G401 (cell line): ENCODE measurements at regions not wholly inside any gene's neighbourhood (a gene's known extent, or its start where the extent isn't known, plus 50 kb on each side); places are given as distances from the start of the nearest gene placed in this dataset.

ENCODE experiments used
- DNase-seq: peaks from one replicate; pipeline ENCODE4 v3.0.0-alpha.2; 2015; ENCODE audit warnings: low spot score
- in situ Hi-C: cut with HindIII; loops from 2 replicates; pipeline ENCODE4 v1.10.0; 2016; ENCODE audit warnings: low sequenced_read_pairs, mixed read lengths

GRCh38 chr10:130901311-130902165 is 410.0 kb downstream of the TCERG1L start:
- peak; percentile 28 for DNase-seq
- in situ Hi-C loops = no loop called here

GRCh38 chr10:130902471-130902870 is 409.1 kb downstream of the TCERG1L start:
- no peak for DNase-seq
- in situ Hi-C loops = no loop called here

- in situ Hi-C loops = no loop called here
- DNase-seq = no peak
Measured at GRCh38 chr10:130902929-130903328, 408.6 kb downstream of the TCERG1L start.

- no peak for DNase-seq
- in situ Hi-C loops = no loop called here
Measured at GRCh38 chr10:130904676-130905075, 406.8 kb downstream of the TCERG1L start.

GRCh38 chr10:130905386-130905785 is 406.1 kb downstream of the TCERG1L start:
- DNase-seq = no peak
- in situ Hi-C loops = no loop called here

- no peak for DNase-seq
- in situ Hi-C loops = no loop called here
Measured at GRCh38 chr10:130905921-130906320, 405.6 kb downstream of the TCERG1L start.

- DNase-seq = no peak
- in situ Hi-C loops = no loop called here
Measured at GRCh38 chr10:130910848-130911247, 400.7 kb downstream of the TCERG1L start.

- in situ Hi-C loops = no loop called here
- DNase-seq = no peak
Measured at GRCh38 chr10:130913844-130914243, 397.7 kb downstream of the TCERG1L start.

GRCh38 chr10:130914367-130914766 is 397.2 kb downstream of the TCERG1L start:
- in situ Hi-C loops = no loop called here
- DNase-seq = no peak

- in situ Hi-C loops = no loop called here
- DNase-seq = no peak
Measured at GRCh38 chr10:130915065-130915464, 396.5 kb downstream of the TCERG1L start.

- no peak for DNase-seq
- in situ Hi-C loops = no loop called here
Measured at GRCh38 chr10:130921461-130921860, 390.1 kb downstream of the TCERG1L start.

- in situ Hi-C loops = no loop called here
Measured at GRCh38 chr10:130921911-130922440, 389.5 kb downstream of the TCERG1L start.

GRCh38 chr10:130923596-130923995 is 387.9 kb downstream of the TCERG1L start:
- DNase-seq = no peak
- in situ Hi-C loops = no loop called here

More at GRCh38 chr10:130921911-130922440, 389.5 kb downstream of the TCERG1L start:
- DNase-seq = no peak

- in situ Hi-C loops = no loop called here
- no peak for DNase-seq
Measured at GRCh38 chr10:130924138-130924819, 387.2 kb downstream of the TCERG1L start.

- no peak for DNase-seq
- in situ Hi-C loops = no loop called here
Measured at GRCh38 chr10:130926442-130926841, 385.1 kb downstream of the TCERG1L start.

- in situ Hi-C loops = no loop called here
Measured at GRCh38 chr10:130927157-130927556, 384.4 kb downstream of the TCERG1L start.

GRCh38 chr10:130928306-130928705 is 383.2 kb downstream of the TCERG1L start:
- peak; percentile 68 for DNase-seq
- in situ Hi-C loops = no loop called here

More at GRCh38 chr10:130927157-130927556, 384.4 kb downstream of the TCERG1L start:
- DNase-seq = no peak

- no peak for DNase-seq
- in situ Hi-C loops = no loop called here
Measured at GRCh38 chr10:130929422-130930325, 381.8 kb downstream of the TCERG1L start.

GRCh38 chr10:130930821-130931220 is 380.7 kb downstream of the TCERG1L start:
- in situ Hi-C loops = no loop called here
- DNase-seq = no peak
